HepG2 (cell line): ENCODE measurements at regions not wholly inside any gene's neighbourhood (a gene's known extent, or its start where the extent isn't known, plus 50 kb on each side); places are given as distances from the start of the nearest gene placed in this dataset.

Source experiments
- ATAC-seq: fragments of 200-7000 bp; cut with Tn5 transposase; 3 replicates; pipeline ENCODE4 v1.9.1; 2020; ENCODE audit warnings: mild to moderate bottlenecking, moderate library complexity
- BruUV-seq: library from RNA; stranded (reverse); fragments of 400-500 nt; replicated peaks from 2 replicates; lab custom pipeline; 2021; lab: Mats Ljungman, UMichigan
- CTCF ChIA-PET: fragments of 300-600 bp; formaldehyde crosslinking; extraction: SDS; loops from one replicate; lab custom pipeline; 2021; ENCODE audit warnings: low total read pairs, inconsistent platforms, low intra/inter-chr PET ratio; lab: Yijun Ruan, JAX
- POLR2A ChIA-PET: fragments of 350-600 bp; sonication (Branson Sonifier 250); formaldehyde crosslinking; loops from one replicate; lab custom pipeline; 2020; ENCODE audit warnings: antibody characterized with exemption, inconsistent platforms; lab: Yijun Ruan, JAX
- DNase-seq: peaks from one replicate; pipeline ENCODE4 v3.0.0-alpha.2; 2015; ENCODE audit warnings: low spot score
- FAIRE-seq: peaks from 3 replicates; lab custom pipeline; 2011; peaks lifted over from hg19 to GRCh38; lab: Jason Lieb, UNC
- H2AFZ ChIP-seq: one replicate; pipeline ENCODE4 v1.6.1; 2011; ENCODE audit warnings: low read length, inconsistent platforms
- H3K27ac ChIP-seq: fragments of 300-600 bp; 3 replicates; pipeline ENCODE4 v1.8.0; 2011; ENCODE audit warnings: mixed run types, mild to moderate bottlenecking, mixed read lengths, low read length, inconsistent platforms; ENCODE audit not compliant: insufficient read depth; ENCODE audit errors: extremely low read length
- H3K27me3 ChIP-seq, 2 experiments: fragments of 200-600 bp in 1 of 2; 2 replicates in 1 of 2; 3 replicates in 1 of 2; pipeline versions ENCODE4 v1.6.0 to v1.8.0; 2011; ENCODE audit warnings: low read length in 2 of 2, mild to moderate bottlenecking in 2 of 2, moderate library complexity in 2 of 2, inconsistent platforms in 1 of 2; ENCODE audit not compliant: insufficient read depth in 2 of 2, control insufficient read depth in 1 of 2
- H3K36me3 ChIP-seq, 2 experiments: fragments of 200-600 bp in 1 of 2; replicated peaks in 1 of 2; 2 replicates in 1 of 2; 3 replicates in 1 of 2; pipeline versions ENCODE4 v1.5.1 to v1.8.0; 2011; ENCODE audit warnings: low read length in 2 of 2, inconsistent platforms in 1 of 2; ENCODE audit not compliant: insufficient read depth in 2 of 2, control insufficient read depth in 1 of 2
- H3K4me1 ChIP-seq: 2 replicates; pipeline ENCODE4 v1.5.1; 2012; ENCODE audit warnings: low read length, inconsistent platforms; ENCODE audit not compliant: insufficient read depth
- H3K4me2 ChIP-seq: 2 replicates; pipeline ENCODE4 v1.6.0; 2011; ENCODE audit warnings: low read depth, low read length, inconsistent platforms
- H3K4me3 ChIP-seq, 3 experiments: fragments of 200-600 bp in 1 of 3; sonication (generic), shearing (Covaris generic) in 1 of 3; replicated peaks in 1 of 3; 2 replicates each; pipeline ENCODE4 v1.5.1; 2011 to 2016; ENCODE audit warnings: low read length in 3 of 3, inconsistent platforms in 2 of 3, low read depth in 2 of 3, mild to moderate bottlenecking in 2 of 3, control low read depth in 1 of 3, mixed read lengths in 1 of 3; ENCODE audit not compliant: insufficient read depth in 1 of 3
- H3K79me2 ChIP-seq: one replicate; pipeline ENCODE4 v1.6.1; 2011; ENCODE audit warnings: low read length, inconsistent platforms; ENCODE audit not compliant: insufficient read depth
- H3K9ac ChIP-seq: 2 replicates; pipeline ENCODE4 v1.6.0; 2011; ENCODE audit warnings: mild to moderate bottlenecking, low read depth, low read length, inconsistent platforms; ENCODE audit not compliant: insufficient read depth
- H3K9me3 ChIP-seq: 2 replicates; pipeline ENCODE4 v1.5.1; 2012; ENCODE audit warnings: mild to moderate bottlenecking, low read length
- H4K20me1 ChIP-seq: 2 replicates; pipeline ENCODE4 v1.6.0; 2011; ENCODE audit warnings: inconsistent platforms, mild to moderate bottlenecking, low read length, moderate library complexity; ENCODE audit not compliant: insufficient read depth
- MIER2 ChIP-seq: IDR thresholded peaks from 2 replicates; pipeline ENCODE4 v1.6.1; 2016; ENCODE audit warnings: missing biosample characterization, missing genetic modification reagents
- PBX3 ChIP-seq: sonication (generic); formaldehyde crosslinking; IDR thresholded peaks from 2 replicates; pipeline ENCODE4 v1.8.1; 2023; ENCODE audit warnings: missing genetic modification reagents, inconsistent platforms, borderline replicate concordance
- RNF2 ChIP-seq: fragments of 450-650 bp; conservative IDR thresholded peaks from 2 replicates; pipeline ENCODE4 v1.6.1; 2016; ENCODE audit warnings: low read depth
- SNRNP70 ChIP-seq: fragments of 200-400 bp; formaldehyde crosslinking; IDR thresholded peaks from 2 replicates; pipeline ENCODE4 v1.6.1; 2017; ENCODE audit warnings: mild to moderate bottlenecking, low read depth, low read length, moderate library complexity
- TEAD2 ChIP-seq: sonication (generic); formaldehyde crosslinking; IDR thresholded peaks from 2 replicates; pipeline ENCODE4 v1.9.0; 2021; ENCODE audit warnings: missing genetic modification reagents
- TSC22D2 ChIP-seq: sonication (generic); formaldehyde crosslinking; IDR thresholded peaks from 2 replicates; pipeline ENCODE4 v1.5.1; 2020; ENCODE audit warnings: missing genetic modification reagents, mild to moderate bottlenecking, borderline replicate concordance
- ZNF142 ChIP-seq: sonication (generic); formaldehyde crosslinking; IDR thresholded peaks from 2 replicates; pipeline ENCODE4 v1.4.0; 2020; ENCODE audit warnings: missing genetic modification reagents
- ZNF180 ChIP-seq: sonication (generic); formaldehyde crosslinking; IDR thresholded peaks from 2 replicates; pipeline ENCODE4 v1.4.0; 2020; ENCODE audit warnings: low read depth, missing genetic modification reagents, borderline replicate concordance
- ZNF776 ChIP-seq: sonication (generic); formaldehyde crosslinking; IDR thresholded peaks from 2 replicates; pipeline ENCODE4 v1.4.0; 2020; ENCODE audit warnings: mild to moderate bottlenecking, missing genetic modification reagents
- WGBS: methylation state at CpG from one replicate; pipeline ENCODE4 v1.1.6; 2017; ENCODE audit warnings: low lambda C conversion rate; 5-methylcytosine and 5-hydroxymethylcytosine counted together
- in situ Hi-C: cut with HindIII; loops from 2 replicates; pipeline ENCODE4 v1.10.0; 2017; ENCODE audit warnings: low pct_unique_long_range_greater_than_20kb; ENCODE audit not compliant: extremely low pct_ligation_motif_present
- intact Hi-C: fragments of 100-400 bp; cut with micrococcal nuclease; formaldehyde crosslinking; loops from one replicate; pipeline ENCODE4 v1.10.0; 2022; ENCODE audit not compliant: unreplicated experiment

DNA sequence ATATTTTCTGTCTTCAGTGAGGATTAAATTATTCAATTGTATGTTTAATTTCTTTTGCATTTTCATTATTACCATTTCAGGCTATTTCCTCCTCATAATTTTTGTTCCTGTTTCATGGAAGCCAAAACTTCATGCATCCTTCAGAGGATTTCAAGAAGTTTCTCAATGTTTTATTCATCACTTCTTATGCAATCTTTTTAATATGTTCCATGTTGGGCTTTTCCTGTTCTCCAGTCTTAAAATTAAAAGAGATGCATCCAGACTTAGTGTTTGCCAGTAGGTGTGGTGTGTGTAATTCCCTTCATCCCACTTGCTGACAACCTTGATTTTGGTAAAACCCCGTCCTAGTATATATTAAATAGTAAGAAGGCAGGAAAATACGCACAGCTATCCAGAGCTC is 190.0 kb downstream of the EN1 start:
- WGBS = 27% methylated on average over 2 of the region's 2 CpGs
- H2AFZ ChIP-seq = no peak overlapping the region
- H3K4me1 ChIP-seq = no peaks in the 10 kb centered on the region
- no peak overlapping the region for H3K4me2 ChIP-seq
- in situ Hi-C loops (no loop called here), intact Hi-C loops (no loop called here)
- no TSS peak for BruUV-seq
- no peaks in the 10 kb centered on the region for H3K79me2 ChIP-seq
- no peaks in the 10 kb centered on the region for H4K20me1 ChIP-seq
- no peak for DNase-seq
- no peak for ATAC-seq
- H3K36me3 ChIP-seq = no peaks in the 10 kb centered on the region
- H3K27ac ChIP-seq = no peak overlapping the region
- H3K27me3 ChIP-seq = no peaks in the 10 kb centered on the region
- no peak for FAIRE-seq
- no peak overlapping the region for H3K4me3 ChIP-seq
- no peak for TF ChIP-seq ZNF180
- no peak for TF ChIP-seq MIER2 (CRISPR knock-in tag)
- no peak for TF ChIP-seq PBX3 (CRISPR knock-in tag)
- no peak for TF ChIP-seq SNRNP70
- TF ChIP-seq RNF2 = no peak
- no peak for TF ChIP-seq ZNF776 (CRISPR knock-in tag)
- no peak for TF ChIP-seq TSC22D2 (CRISPR knock-in tag)
- TF ChIP-seq TEAD2 (CRISPR knock-in tag) = no peak
- no peak for TF ChIP-seq ZNF142
- TF ChIP-seq, all 625 proteins: peak for 0
- ChIA-PET POLR2A (no interaction called here), CTCF (no interaction called here)
- no peaks in the 10 kb centered on the region for H3K9me3 ChIP-seq
- H3K9ac ChIP-seq = no peak overlapping the region
